ENCODE measurements at regions not wholly inside any gene's neighbourhood (a gene's known extent, or its start where the extent isn't known, plus 50 kb on each side); places are given as distances from the start of the nearest gene placed in this dataset.

DNA sequence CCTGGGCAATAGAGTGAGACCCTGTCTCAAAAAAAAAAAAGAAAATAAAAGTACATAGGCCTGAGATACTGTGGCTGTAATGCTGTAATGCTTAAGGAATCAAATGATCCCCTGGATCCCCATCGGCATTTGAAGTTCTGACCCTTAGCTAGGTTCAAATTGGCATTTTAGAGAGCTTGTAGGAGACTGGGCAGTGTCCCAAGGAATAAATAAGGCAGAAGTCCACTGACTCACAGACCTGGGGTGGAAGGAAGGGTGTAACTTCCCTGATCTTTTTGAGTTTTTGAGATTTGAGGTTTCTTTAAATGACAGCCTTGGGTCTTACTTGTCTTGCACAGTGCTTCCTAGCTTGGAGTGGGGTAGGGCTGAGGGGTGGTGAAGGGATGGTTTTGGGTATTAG is 553.7 kb downstream of the SLC4A3 start:
- Histone ChIP-seq H2BK5ac (ENCODE audit: low read depth, low read length, poor library complexity, severe bottlenecking) (no peak overlapping the region), H2BK12ac (ENCODE audit: low read length in 2 of 2) (no peak overlapping the region), H3K4me2 (ENCODE audit: low read length, poor library complexity, severe bottlenecking) (no peak overlapping the region), H4K91ac (ENCODE audit: low read length) (no peak overlapping the region), H2AFZ (ENCODE audit: low read depth, low read length) (no peak overlapping the region), H2BK120ac (ENCODE audit: low read depth, low read length) (no peak overlapping the region), H3K23ac (ENCODE audit: low read length in 2 of 2) (no peak overlapping the region), H3K14ac (ENCODE audit: low read length in 2 of 2) (no peak overlapping the region), H3K4ac (ENCODE audit: low read depth in 1 of 2, low read length in 2 of 2) (no peak overlapping the region), H3K36me3 (ENCODE audit: control insufficient read depth in 1 of 2, insufficient read depth in 2 of 2, low read depth in 1 of 2, low read length in 2 of 2) (no peaks in the 10 kb centered on the region), H3K79me1 (replicated peaks; ENCODE audit: low read length, poor library complexity, severe bottlenecking) (no peaks in the 10 kb centered on the region), H4K8ac (ENCODE audit: low read length) (no peak overlapping the region), H3K18ac (ENCODE audit: low read depth in 1 of 2, low read length in 2 of 2) (no peak overlapping the region), H2AK5ac (ENCODE audit: low read length, severe bottlenecking) (no peak overlapping the region), H3K27me3 (ENCODE audit: control insufficient read depth in 1 of 2, insufficient read depth in 1 of 2, low read length in 2 of 2) (no peaks in the 10 kb centered on the region), H3K4me1 (ENCODE audit: control insufficient read depth, insufficient read depth, low read depth, low read length) (no peaks in the 10 kb centered on the region), H3K9ac (ENCODE audit: low read length) (no peak overlapping the region), H3K27ac (ENCODE audit: low read length, poor library complexity, severe bottlenecking) (no peak overlapping the region), H2BK15ac (ENCODE audit: low read depth, poor library complexity, severe bottlenecking) (no peak overlapping the region), H3K4me3 (ENCODE audit: insufficient read depth in 1 of 2, low read depth in 1 of 2, low read length in 2 of 2) (no peak overlapping the region), H3K9me3 (ENCODE audit: control insufficient read depth, low read length) (no peaks in the 10 kb centered on the region)
- 92% methylated on average over 1 of the region's 1 CpG for WGBS
- no peak for DNase-seq

- Histone ChIP-seq H3K27ac (ENCODE audit: low read length, poor library complexity, severe bottlenecking) (no peak overlapping the region), H3K4me3 (ENCODE audit: insufficient read depth in 1 of 2, low read depth in 1 of 2, low read length in 2 of 2) (no peak overlapping the region), H3K23ac (ENCODE audit: low read length in 2 of 2) (no peak overlapping the region), H2AK5ac (ENCODE audit: low read length, severe bottlenecking) (no peak overlapping the region), H3K9me3 (ENCODE audit: control insufficient read depth, low read length) (no peaks in the 10 kb centered on the region), H3K18ac (ENCODE audit: low read depth in 1 of 2, low read length in 2 of 2) (no peak overlapping the region), H4K8ac (ENCODE audit: low read length) (no peak overlapping the region), H3K36me3 (ENCODE audit: control insufficient read depth in 1 of 2, insufficient read depth in 2 of 2, low read depth in 1 of 2, low read length in 2 of 2) (no peaks in the 10 kb centered on the region), H3K4ac (ENCODE audit: low read depth in 1 of 2, low read length in 2 of 2) (no peak overlapping the region), H3K14ac (ENCODE audit: low read length in 2 of 2) (no peak overlapping the region), H3K9ac (ENCODE audit: low read length) (no peak overlapping the region), H2BK15ac (ENCODE audit: low read depth, poor library complexity, severe bottlenecking) (no peak overlapping the region), H3K27me3 (ENCODE audit: control insufficient read depth in 1 of 2, insufficient read depth in 1 of 2, low read length in 2 of 2) (no peaks in the 10 kb centered on the region), H2BK5ac (ENCODE audit: low read depth, low read length, poor library complexity, severe bottlenecking) (no peak overlapping the region), H2BK12ac (ENCODE audit: low read length in 2 of 2) (no peak overlapping the region), H4K91ac (ENCODE audit: low read length) (no peak overlapping the region), H3K4me2 (ENCODE audit: low read length, poor library complexity, severe bottlenecking) (no peak overlapping the region), H2BK120ac (ENCODE audit: low read depth, low read length) (no peak overlapping the region), H3K4me1 (ENCODE audit: control insufficient read depth, insufficient read depth, low read depth, low read length) (no peaks in the 10 kb centered on the region), H3K79me1 (replicated peaks; ENCODE audit: low read length, poor library complexity, severe bottlenecking) (no peaks in the 10 kb centered on the region), H2AFZ (ENCODE audit: low read depth, low read length) (no peak overlapping the region)
- 94% methylated on average over 3 of the region's 3 CpGs for WGBS
- DNase-seq: no peak
Observed at GRCh38 chr2:220182790-220183189, 555.4 kb downstream of the SLC4A3 start.

- H3K4me2 ChIP-seq (ENCODE audit: low read length, poor library complexity, severe bottlenecking): no peak overlapping the region
- no peak overlapping the region for H2BK120ac ChIP-seq (ENCODE audit: low read depth, low read length)
- H3K4me3 ChIP-seq (ENCODE audit: insufficient read depth in 1 of 2, low read depth in 1 of 2, low read length in 2 of 2): no peak overlapping the region
- no peak overlapping the region for H3K14ac ChIP-seq (ENCODE audit: low read length in 2 of 2)
- H3K23ac ChIP-seq (ENCODE audit: low read length in 2 of 2): no peak overlapping the region
- H2BK15ac ChIP-seq (ENCODE audit: low read depth, poor library complexity, severe bottlenecking): no peak overlapping the region
- H3K18ac ChIP-seq (ENCODE audit: low read depth in 1 of 2, low read length in 2 of 2): no peak overlapping the region
- H3K4ac ChIP-seq (ENCODE audit: low read depth in 1 of 2, low read length in 2 of 2): no peak overlapping the region
- H4K91ac ChIP-seq (ENCODE audit: low read length): no peak overlapping the region
- H2AK5ac ChIP-seq (ENCODE audit: low read length, severe bottlenecking): no peak overlapping the region
- H3K79me1 ChIP-seq (replicated peaks; ENCODE audit: low read length, poor library complexity, severe bottlenecking): no peaks in the 10 kb centered on the region
- no peak overlapping the region for H4K8ac ChIP-seq (ENCODE audit: low read length)
- H3K9ac ChIP-seq (ENCODE audit: low read length): no peak overlapping the region
- no peaks in the 10 kb centered on the region for H3K27me3 ChIP-seq (ENCODE audit: control insufficient read depth in 1 of 2, insufficient read depth in 1 of 2, low read length in 2 of 2)
- WGBS: no CpG with 5 or more reads among the region's 2 CpGs
- no peaks in the 10 kb centered on the region for H3K4me1 ChIP-seq (ENCODE audit: control insufficient read depth, insufficient read depth, low read depth, low read length)
- no peak overlapping the region for H3K27ac ChIP-seq (ENCODE audit: low read length, poor library complexity, severe bottlenecking)
- no peak for DNase-seq
- H3K9me3 ChIP-seq (ENCODE audit: control insufficient read depth, low read length): no peaks in the 10 kb centered on the region
- no peak overlapping the region for H2BK5ac ChIP-seq (ENCODE audit: low read depth, low read length, poor library complexity, severe bottlenecking)
- H2AFZ ChIP-seq (ENCODE audit: low read depth, low read length): no peak overlapping the region
- H3K36me3 ChIP-seq (ENCODE audit: control insufficient read depth in 1 of 2, insufficient read depth in 2 of 2, low read depth in 1 of 2, low read length in 2 of 2): no peaks in the 10 kb centered on the region
- H2BK12ac ChIP-seq (ENCODE audit: low read length in 2 of 2): no peak overlapping the region
Observed at GRCh38 chr2:220185766-220186305, 558.4 kb downstream of the SLC4A3 start.

DNA sequence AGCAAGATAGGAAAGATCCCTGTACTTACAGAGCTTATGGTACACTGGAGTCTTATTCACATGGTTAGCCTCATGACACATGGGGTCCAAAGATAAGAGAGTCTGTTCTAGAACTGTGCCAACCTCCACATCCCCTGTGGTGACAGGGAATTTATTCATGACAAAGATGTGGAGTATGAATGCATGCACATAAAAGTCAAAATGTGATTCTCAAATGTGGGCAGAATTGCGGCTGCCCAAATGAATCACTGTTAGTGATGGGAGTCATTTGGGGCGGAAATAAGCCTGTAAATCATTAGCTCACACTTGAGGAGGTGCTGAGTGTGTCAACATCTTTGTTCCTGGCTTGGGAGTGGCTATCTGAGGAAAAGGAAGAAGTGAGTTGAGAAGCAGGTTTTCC is 560.6 kb downstream of the SLC4A3 start:
- H2AFZ ChIP-seq (ENCODE audit: low read depth, low read length): no peak overlapping the region
- no peak overlapping the region for H3K23ac ChIP-seq (ENCODE audit: low read length in 2 of 2)
- no peak overlapping the region for H3K14ac ChIP-seq (ENCODE audit: low read length in 2 of 2)
- no peak overlapping the region for H3K4me2 ChIP-seq (ENCODE audit: low read length, poor library complexity, severe bottlenecking)
- no peak overlapping the region for H2BK15ac ChIP-seq (ENCODE audit: low read depth, poor library complexity, severe bottlenecking)
- DNase-seq: peak; percentile 6
- H4K91ac ChIP-seq (ENCODE audit: low read length): no peak overlapping the region
- no peaks in the 10 kb centered on the region for H3K9me3 ChIP-seq (ENCODE audit: control insufficient read depth, low read length)
- WGBS: 65% methylated on average over 2 of the region's 2 CpGs
- H4K8ac ChIP-seq (ENCODE audit: low read length): no peak overlapping the region
- no peak overlapping the region for H3K9ac ChIP-seq (ENCODE audit: low read length)
- H2BK5ac ChIP-seq (ENCODE audit: low read depth, low read length, poor library complexity, severe bottlenecking): no peak overlapping the region
- no peaks in the 10 kb centered on the region for H3K79me1 ChIP-seq (replicated peaks; ENCODE audit: low read length, poor library complexity, severe bottlenecking)
- H3K4me1 ChIP-seq (ENCODE audit: control insufficient read depth, insufficient read depth, low read depth, low read length): no peaks in the 10 kb centered on the region
- H3K4ac ChIP-seq (ENCODE audit: low read depth in 1 of 2, low read length in 2 of 2): no peak overlapping the region
- H3K27me3 ChIP-seq (ENCODE audit: control insufficient read depth in 1 of 2, insufficient read depth in 1 of 2, low read length in 2 of 2): no peaks in the 10 kb centered on the region
- peak overlapping the region; percentile 82 for H3K27ac ChIP-seq (ENCODE audit: low read length, poor library complexity, severe bottlenecking)
- no peak overlapping the region for H3K18ac ChIP-seq (ENCODE audit: low read depth in 1 of 2, low read length in 2 of 2)
- H2AK5ac ChIP-seq (ENCODE audit: low read length, severe bottlenecking): no peak overlapping the region
- no peak overlapping the region for H2BK120ac ChIP-seq (ENCODE audit: low read depth, low read length)
- no peak overlapping the region for H2BK12ac ChIP-seq (ENCODE audit: low read length in 2 of 2)
- no peaks in the 10 kb centered on the region for H3K36me3 ChIP-seq (ENCODE audit: control insufficient read depth in 1 of 2, insufficient read depth in 2 of 2, low read depth in 1 of 2, low read length in 2 of 2)
- H3K4me3 ChIP-seq (ENCODE audit: insufficient read depth in 1 of 2, low read depth in 1 of 2, low read length in 2 of 2): no peak overlapping the region

Measured in mesenchymal stem cell (in vitro differentiated cells and primary cell).